ENCODE measurements at regions not wholly inside any gene's neighbourhood (a gene's known extent, or its start where the extent isn't known, plus 50 kb on each side); places are given as distances from the start of the nearest gene placed in this dataset.

DNA sequence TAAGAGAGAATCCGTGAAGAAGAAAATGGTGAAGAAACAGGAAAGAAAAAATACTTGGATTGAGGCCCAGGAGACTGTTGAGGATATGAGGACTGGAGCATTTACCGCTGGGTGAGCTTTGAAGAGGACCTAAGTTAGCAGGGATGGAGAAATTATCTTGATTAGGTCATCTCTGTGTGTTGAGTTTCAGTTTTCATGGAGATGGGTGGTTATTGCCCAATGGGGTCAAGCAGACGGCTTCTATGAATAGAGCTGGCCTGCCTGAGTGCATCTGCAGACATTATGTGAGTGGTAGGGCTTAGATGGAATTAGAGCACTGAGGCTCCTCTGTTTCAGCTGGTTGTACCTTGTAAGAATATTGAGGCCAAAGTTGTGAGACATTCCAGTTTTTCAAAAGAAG lies 245.4 kb upstream of the FBXL7 start:
- DNase-seq, result no peak
- TF ChIP-seq GATA1 (IDR thresholded peaks at IDR 0.05; ENCODE audit: low read depth, low read length) (no peak), POLR2A (IDR thresholded peaks at IDR 0.05; ENCODE audit: low read length) (no peak)

DNA sequence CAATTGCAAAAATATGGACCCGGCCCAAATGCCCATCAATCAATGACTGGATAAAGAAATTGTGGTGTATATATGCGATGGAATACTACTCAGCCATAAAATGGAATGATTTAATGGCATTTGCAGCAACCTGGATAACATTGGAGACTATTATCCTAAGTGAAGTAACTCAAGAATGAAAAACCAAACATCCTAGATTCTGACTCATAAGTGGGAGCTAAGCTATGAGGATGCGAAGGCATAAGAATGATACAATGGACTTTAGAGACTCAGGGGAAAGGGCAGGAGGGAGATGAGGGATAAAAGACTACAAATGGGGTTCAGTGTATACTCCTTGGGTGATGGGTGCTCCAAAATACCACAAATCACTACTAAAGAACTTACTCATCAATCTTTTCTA lies 247.6 kb upstream of the FBXL7 start:
- DNase-seq, result no peak
- TF ChIP-seq POLR2A (IDR thresholded peaks at IDR 0.05; ENCODE audit: low read length), result no peak

DNA sequence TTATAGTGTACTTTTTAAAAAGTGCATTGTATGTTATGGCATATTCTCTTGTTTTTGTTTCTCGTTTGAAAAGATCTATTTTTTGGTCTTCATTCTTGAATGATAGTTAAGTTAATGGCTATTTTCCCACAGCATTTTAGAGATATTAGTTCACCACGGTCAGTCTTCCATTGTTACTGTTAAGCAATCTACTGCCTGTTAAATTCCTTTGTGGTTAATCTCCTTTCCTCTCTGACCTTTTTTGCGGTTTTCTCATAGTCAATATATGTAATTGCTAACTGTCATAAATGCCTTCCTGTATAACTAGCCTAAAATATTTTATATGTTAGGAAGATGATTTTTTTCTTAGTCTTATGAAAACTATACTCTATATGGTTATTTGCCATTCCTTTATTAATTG lies 250.8 kb upstream of the FBXL7 start:
- no peak for TF ChIP-seq POLR2A (IDR thresholded peaks at IDR 0.05; ENCODE audit: low read length)
- no peak for TF ChIP-seq GATA1 (IDR thresholded peaks at IDR 0.05; ENCODE audit: low read depth, low read length)
- DNase-seq, result no peak

DNA sequence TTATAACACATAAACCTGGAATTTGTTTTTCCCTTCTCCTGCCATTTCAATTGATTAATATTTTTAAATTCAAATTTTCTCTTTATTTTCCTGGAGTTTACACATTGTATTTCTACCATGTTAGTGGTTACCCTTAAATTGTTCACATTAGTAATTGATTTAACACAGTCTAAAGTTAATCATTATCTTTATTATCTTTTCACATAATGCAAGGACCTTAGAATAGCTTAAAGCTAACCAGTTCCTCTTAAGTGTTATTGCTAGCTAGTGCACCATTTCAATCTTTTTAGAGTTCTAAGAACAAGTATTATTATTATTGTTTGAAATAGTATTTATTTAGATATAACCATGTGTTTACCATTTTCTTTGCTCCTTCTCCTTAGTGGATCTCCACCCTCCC lies 251.2 kb upstream of the FBXL7 start:
- DNase-seq, result no peak
- TF ChIP-seq POLR2A (IDR thresholded peaks at IDR 0.05; ENCODE audit: low read length) (no peak), GATA1 (IDR thresholded peaks at IDR 0.05; ENCODE audit: low read depth, low read length) (no peak)

DNA sequence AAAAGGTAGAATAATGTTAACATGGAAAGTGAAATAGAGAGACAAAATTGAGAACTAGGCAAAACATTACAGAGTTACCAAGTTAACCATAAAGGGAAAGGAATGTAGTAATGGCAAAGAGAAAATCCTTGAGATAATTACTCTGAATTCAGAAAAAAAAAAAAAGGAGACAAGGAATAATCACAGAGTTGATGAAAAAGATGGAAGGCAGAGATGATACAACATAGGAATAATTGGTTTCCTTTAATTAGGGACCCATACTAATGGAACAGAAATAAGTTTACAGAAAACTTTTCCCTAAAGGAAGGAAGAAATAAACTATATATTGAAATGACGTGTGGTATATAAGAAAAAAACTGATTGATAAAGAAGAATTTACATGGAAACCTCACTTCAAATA lies 254.1 kb upstream of the FBXL7 start:
- no peak for TF ChIP-seq POLR2A (IDR thresholded peaks at IDR 0.05; ENCODE audit: low read length)
- TF ChIP-seq GATA1 (IDR thresholded peaks at IDR 0.05; ENCODE audit: low read depth, low read length), result no peak
- DNase-seq, result no peak

DNA sequence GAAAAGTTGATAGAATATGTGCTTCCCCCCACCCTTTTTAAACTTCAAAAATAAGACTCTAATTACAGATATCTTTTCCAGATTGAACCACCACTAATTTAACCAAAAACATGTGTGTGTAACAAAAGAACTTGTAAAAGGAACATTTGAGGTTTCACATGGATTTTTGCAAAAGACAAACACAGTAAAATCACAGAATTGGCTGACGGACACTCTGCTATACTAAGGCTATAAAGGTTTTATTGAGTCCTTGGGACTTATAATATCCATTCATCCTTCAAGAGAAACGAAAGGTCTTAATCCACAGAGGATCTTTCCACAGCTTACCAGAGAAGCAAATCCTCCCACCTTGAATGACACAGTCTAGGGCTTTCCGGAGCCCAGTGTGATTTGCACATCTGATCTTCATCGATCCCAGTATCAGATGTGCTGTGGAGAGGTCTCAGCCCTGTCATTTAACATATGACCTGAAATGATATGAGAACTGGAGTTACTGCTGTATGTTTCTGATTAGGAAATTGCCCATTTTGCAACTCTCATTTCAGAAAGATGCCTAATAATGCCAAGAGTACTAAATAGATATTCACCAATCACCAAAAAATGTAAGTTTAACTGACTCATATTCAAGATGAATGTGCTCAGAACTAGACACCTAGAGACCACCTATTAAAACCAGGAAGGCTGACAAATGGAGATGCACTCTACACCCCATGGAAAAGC lies 256.5 kb upstream of the FBXL7 start:
- TF ChIP-seq POLR2A (IDR thresholded peaks at IDR 0.05; ENCODE audit: low read length), result no peak
- TF ChIP-seq GATA1 (IDR thresholded peaks at IDR 0.05; ENCODE audit: low read depth, low read length), result no peak
- DNase-seq, result no peak

DNA sequence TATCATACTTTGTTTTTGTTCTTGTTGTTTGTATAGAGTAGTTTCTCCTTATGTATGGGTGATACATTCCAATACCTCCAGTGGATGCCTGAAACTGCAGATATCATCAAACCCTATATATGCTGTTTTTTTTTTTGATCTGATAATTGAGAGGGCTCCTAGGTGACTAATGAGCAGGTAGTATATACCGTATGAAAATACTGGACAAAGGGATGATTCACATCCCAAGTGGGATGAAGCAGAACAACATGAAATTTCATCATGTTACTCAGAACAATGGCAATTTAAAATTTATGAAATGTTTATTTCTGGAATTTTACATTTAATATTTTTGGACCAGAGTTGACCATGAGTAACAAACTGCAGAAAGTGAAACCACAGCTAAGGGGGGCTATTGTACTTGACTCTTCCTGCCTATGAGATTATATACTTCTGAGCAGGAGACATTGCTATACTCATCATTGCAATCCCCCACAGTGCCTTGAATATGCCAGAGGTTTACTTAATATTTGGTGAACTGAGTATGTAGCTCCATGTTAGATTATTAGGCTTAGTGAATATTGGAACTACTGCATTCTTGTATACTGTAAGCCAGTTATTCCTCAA lies 258.7 kb upstream of the FBXL7 start:
- DNase-seq, result no peak
- TF ChIP-seq POLR2A (IDR thresholded peaks at IDR 0.05; ENCODE audit: low read length), result no peak
- TF ChIP-seq GATA1 (IDR thresholded peaks at IDR 0.05; ENCODE audit: low read depth, low read length), result no peak

DNA sequence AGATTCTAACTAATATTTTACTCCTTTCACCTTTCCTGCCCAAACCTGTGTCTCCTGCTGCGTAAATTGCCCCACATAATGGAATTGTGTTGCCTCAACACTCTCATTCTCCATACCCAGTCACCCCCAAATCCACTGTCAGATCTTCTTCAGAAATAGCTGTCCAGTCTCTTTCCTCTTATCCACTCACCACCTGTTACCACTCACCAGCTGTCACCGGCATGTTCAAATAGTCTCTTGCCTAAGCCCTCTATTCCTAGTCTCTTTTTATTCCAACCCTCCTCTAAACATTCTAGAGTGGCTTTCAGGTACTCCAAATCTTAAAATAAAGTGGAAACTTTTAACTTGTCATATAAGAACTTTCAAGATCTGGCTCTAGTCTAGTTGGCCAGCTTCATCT lies 262.0 kb upstream of the FBXL7 start:
- DNase-seq, result no peak
- TF ChIP-seq POLR2A (IDR thresholded peaks at IDR 0.05; ENCODE audit: low read length), result no peak
- no peak for TF ChIP-seq GATA1 (IDR thresholded peaks at IDR 0.05; ENCODE audit: low read depth, low read length)

DNA sequence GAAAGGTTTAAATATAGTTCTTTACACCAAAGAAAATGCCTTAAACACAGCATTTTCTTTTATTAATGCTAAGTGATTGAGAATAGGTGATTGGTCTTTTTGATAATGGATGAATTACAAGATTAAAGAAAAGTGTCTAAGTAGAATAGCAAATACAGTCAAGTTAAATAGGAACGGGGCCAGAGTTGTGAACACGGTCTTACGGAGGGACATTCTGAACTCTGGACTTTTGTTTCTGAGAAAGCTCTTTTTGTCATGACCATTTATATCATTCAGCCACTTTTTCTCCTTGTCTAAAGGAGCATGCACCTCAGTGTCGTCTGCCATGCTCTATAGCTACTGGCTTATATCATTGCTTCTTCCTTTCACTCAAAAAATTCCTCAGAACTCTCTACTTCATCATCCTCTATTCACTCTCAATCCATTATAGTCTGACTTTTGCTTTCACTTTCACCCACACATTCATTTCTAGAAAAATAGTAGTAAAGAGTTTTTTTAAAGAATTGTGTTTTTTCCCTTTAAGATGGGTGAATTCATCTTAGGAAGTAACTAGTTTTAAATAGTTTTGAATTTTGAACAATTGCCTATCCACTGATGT lies 263.0 kb upstream of the FBXL7 start:
- no peak for TF ChIP-seq GATA1 (IDR thresholded peaks at IDR 0.05; ENCODE audit: low read depth, low read length)
- no peak for TF ChIP-seq POLR2A (IDR thresholded peaks at IDR 0.05; ENCODE audit: low read length)
- no peak for DNase-seq

DNA sequence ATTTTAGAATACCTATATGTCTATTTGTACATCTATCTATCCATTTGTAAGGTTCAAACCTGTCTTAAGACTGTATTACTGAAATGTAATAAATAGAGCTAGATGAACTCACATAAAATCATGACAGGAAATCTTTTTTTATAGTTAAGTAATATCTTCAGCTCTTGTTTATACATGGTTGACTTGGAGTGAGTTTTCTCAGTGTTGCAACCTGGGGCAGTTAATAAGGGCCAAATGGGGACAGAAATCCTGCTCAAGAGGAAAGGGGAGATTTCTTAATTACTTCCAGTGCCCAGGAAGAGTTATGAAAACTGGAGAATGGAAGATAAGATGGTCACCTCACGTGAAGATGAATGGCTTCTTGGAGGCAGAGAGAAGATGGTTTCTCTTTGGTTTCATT lies 265.1 kb upstream of the FBXL7 start:
- DNase-seq, result no peak
- TF ChIP-seq GATA1 (IDR thresholded peaks at IDR 0.05; ENCODE audit: low read depth, low read length) (no peak), POLR2A (IDR thresholded peaks at IDR 0.05; ENCODE audit: low read length) (no peak)

DNA sequence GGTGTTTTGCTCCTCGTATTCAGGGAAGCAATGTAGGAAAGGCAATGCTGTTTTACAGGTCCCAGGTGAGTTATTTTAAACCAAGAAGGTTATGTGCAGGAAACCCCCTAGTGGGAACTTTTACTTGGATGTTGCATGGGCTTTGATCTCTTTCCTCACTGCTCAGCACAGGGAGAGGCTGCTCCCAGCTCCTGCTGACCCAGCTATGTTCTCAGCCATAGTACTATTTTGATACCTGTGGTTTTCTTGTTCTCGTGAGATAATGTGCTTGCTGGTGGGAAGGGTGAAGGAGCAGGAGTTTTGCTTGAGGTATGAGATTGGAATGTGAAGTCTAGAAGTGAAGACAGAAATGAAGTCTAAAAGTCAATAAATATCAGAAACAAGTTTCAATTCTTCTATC lies 265.6 kb upstream of the FBXL7 start:
- no peak for DNase-seq
- TF ChIP-seq POLR2A (IDR thresholded peaks at IDR 0.05; ENCODE audit: low read length), result no peak
- no peak for TF ChIP-seq GATA1 (IDR thresholded peaks at IDR 0.05; ENCODE audit: low read depth, low read length)

DNA sequence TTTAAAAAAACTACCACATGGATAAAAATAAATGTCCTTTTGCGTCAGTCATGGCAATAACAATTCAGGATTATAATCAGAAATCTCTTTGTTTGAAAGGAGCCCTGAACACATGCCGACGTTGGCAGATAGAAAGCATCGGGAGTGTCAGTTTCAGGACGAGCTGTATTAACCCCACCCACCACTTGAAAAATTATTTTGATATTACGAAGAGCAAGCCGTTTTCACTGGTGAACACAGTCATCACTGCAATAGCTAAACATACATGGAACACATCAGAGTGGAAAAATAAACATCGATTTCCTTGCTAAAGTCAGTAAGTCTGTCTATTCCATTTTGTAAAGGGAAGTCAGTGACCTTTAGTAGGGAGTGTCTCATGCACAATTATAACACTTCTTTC lies 266.4 kb upstream of the FBXL7 start:
- no peak for DNase-seq
- TF ChIP-seq GATA1 (IDR thresholded peaks at IDR 0.05; ENCODE audit: low read depth, low read length) (no peak), POLR2A (IDR thresholded peaks at IDR 0.05; ENCODE audit: low read length) (no peak)

DNA sequence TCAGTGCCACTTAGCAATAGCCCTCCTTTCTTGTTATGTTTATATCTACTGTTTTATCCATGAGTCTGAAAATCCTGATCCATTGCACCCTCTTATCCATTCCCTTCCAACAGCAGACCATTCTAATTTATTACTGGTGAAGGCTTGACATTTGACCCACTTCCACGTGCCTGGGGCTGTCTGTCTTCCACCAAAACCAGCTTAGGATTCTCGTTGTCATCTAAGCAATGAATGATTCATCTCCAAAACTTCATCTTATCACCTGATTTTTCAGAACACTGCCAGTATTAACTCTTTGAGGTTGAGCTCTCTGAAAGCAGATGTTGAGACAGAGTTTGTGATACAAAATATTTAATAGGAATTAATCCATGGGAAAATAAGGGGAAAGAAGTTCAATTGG lies 277.8 kb upstream of the FBXL7 start:
- DNase-seq, result no peak
- TF ChIP-seq GATA1 (IDR thresholded peaks at IDR 0.05; ENCODE audit: low read depth, low read length) (no peak), POLR2A (IDR thresholded peaks at IDR 0.05; ENCODE audit: low read length) (no peak)

DNA sequence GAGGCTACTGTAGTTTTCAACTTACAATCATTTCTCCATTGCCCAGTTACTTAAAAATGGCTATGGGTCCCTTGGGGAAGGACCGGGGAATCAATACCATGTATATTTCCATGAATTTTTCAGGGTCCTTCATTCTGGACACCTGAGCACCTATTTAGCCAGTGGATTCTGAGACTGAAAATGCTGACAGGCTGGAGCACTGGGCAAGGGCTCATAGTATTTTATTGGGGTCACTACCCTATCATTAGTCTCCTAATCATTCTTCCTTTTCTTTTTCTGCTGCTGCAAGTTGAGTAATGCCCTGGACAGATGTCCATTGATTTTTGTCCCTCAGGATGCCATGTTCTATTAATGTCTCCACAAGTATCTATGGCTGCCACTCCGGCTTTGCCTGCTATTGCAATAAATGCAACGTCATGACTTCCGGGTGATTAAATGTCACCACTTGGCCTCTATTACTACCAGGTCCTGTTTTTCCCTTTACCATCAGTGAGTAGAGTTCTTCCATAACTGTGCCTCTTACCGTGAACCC lies 279.3 kb upstream of the FBXL7 start:
- TF ChIP-seq POLR2A (IDR thresholded peaks at IDR 0.05; ENCODE audit: low read length), result no peak
- TF ChIP-seq GATA1 (IDR thresholded peaks at IDR 0.05; ENCODE audit: low read depth, low read length), result no peak
- no peak for DNase-seq

DNA sequence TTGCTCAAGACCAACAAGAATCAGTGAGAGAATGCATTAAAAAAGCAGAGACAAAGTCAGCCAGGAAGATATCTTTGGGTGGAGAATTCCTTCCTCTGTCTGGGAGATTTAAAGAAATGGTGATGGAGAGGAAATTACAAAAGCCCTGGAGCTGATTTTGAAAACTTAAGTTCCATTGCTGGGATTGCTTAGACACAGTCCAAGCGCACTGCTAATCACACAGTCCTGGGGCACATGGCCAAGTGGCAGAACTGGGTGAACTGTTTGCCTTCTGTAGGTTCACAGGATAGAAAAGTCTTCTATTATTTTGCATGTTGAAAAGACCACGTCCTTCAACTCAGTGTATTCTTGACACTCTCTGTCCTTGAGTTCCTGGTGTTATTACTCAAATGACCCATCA lies 284.9 kb upstream of the FBXL7 start:
- no peak for DNase-seq
- TF ChIP-seq POLR2A (IDR thresholded peaks at IDR 0.05; ENCODE audit: low read length), result no peak
- no peak for TF ChIP-seq GATA1 (IDR thresholded peaks at IDR 0.05; ENCODE audit: low read depth, low read length)
